IgD-negative memory B cell (primary cell): ENCODE measurements at regions not wholly inside any gene's neighbourhood (a gene's known extent, or its start where the extent isn't known, plus 50 kb on each side); places are given as distances from the start of the nearest gene placed in this dataset.
A peak's percentile ranks its signal among the peaks of the same experiment; 100 is the strongest.
"Not testable (repeated sequence)": the region's sequence is repeated elsewhere in the genome, so short reads cannot be mapped to it uniquely, and the experiment has no call there.

Experiments
- H3K27ac Mint-ChIP-seq, 3 donors: one replicate each; pipeline ENCODE4 v1.8.0; 2020 to 2022; ENCODE audit warnings: mild to moderate bottlenecking in 3 of 3, mixed read lengths in 3 of 3, moderate library complexity in 1 of 3
- H3K27me3 Mint-ChIP-seq: one replicate; pipeline ENCODE4 v1.8.0; 2021; ENCODE audit warnings: mixed read lengths
- H3K36me3 Mint-ChIP-seq: one replicate; pipeline ENCODE4 v1.8.0; 2020; ENCODE audit warnings: mild to moderate bottlenecking, mixed read lengths
- H3K4me1 Mint-ChIP-seq, 3 donors: one replicate each; pipeline ENCODE4 v1.8.0; 2020 to 2022; ENCODE audit warnings: mixed read lengths in 3 of 3, mild to moderate bottlenecking in 1 of 3
- H3K4me3 Mint-ChIP-seq, 4 donors: one replicate each; pipeline ENCODE4 v1.8.0; 2020 to 2022; ENCODE audit warnings: mild to moderate bottlenecking in 4 of 4, mixed read lengths in 4 of 4, moderate library complexity in 3 of 4
- H3K9me3 Mint-ChIP-seq, 3 donors: one replicate each; pipeline ENCODE4 v1.8.0; 2020 to 2021; ENCODE audit warnings: mixed read lengths in 3 of 3, mild to moderate bottlenecking in 1 of 3

DNA sequence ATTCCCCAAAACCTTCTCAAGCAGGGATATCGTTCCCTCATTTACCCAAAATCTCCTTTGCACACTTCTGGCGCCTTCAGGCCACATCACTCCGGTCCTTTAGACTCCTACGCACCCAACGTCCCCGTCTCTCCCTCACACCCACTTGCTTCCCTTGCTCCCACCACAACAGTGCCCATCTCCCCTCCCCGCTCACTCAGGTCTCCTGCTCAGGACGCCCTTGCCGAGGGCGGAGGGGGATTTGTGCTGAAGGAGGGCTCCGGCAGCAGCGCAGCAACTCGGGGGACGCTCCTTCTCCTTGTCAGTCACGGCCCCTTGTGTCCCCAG lies 71.6 kb downstream of the PCMTD2 start:
- not testable (repeated sequence) for H3K36me3 Mint-ChIP-seq, H3K27ac Mint-ChIP-seq, H3K4me1 Mint-ChIP-seq, H3K4me3 Mint-ChIP-seq, H3K9me3 Mint-ChIP-seq, H3K27me3 Mint-ChIP-seq

DNA sequence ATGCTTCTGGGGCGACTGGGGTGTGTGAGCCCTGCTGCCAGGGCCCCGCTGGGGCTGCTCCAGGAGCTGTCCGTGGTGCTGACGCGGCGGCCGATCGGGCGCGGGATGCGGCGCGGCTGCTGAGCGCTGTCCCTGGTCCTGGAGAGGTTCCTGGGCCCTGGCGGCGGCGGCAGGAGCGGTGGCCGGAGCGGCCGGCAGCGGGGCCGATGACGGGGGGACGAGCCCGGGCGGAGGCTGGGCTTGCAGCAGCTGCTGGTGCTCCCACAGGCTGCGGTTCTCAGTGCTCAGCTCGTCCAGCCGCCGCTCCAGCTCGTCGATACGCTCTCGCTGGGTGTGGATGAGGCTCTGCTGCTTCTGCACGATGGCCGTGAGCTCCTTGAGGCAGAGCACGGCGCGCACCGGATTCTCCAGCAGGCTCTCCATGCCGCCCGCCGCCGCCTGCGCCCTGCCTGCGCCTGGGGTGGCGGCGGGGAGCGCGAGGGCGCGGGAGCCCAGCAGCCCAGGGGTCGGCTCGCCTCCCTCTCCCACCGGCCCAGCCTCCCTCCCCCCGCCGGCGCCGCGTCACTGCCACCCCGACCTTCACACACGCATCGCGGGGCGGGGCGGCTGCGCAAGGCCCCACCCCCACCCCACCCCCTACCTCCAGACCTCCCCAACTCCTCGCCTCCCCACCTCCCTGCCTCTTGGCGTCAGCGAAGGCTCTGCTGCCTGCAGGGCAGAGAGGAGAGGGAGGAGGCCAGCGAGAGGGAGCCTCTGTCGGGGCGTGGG lies 72.2 kb downstream of the PCMTD2 start:
- not testable (repeated sequence) for H3K4me1 Mint-ChIP-seq, H3K9me3 Mint-ChIP-seq, H3K4me3 Mint-ChIP-seq, H3K36me3 Mint-ChIP-seq, H3K27ac Mint-ChIP-seq
- peaks cover 11% of the 10 kb centered on the region for H3K27me3 Mint-ChIP-seq

GRCh38 chr20:64328595-64329250 lies 73.2 kb downstream of the PCMTD2 start:
- H3K36me3 Mint-ChIP-seq, H3K27ac Mint-ChIP-seq, H3K4me1 Mint-ChIP-seq, H3K4me3 Mint-ChIP-seq: not testable (repeated sequence)
- Mint-ChIP-seq H3K27me3 (peaks cover 14% of the 10 kb centered on the region), H3K9me3 (peaks cover 0 to 11% (median 5%) of the 10 kb centered on the region in 3 donors)

GRCh38 chr20:64332627-64333026 lies 77.1 kb downstream of the PCMTD2 start:
- H3K4me1 Mint-ChIP-seq, result not testable (repeated sequence)
- peaks cover 0 to 11% (median 2%) of the 10 kb centered on the region in 3 donors for H3K9me3 Mint-ChIP-seq

More at GRCh38 chr20:64332627-64333026, 77.1 kb downstream of the PCMTD2 start:
- not testable (repeated sequence) for H3K36me3 Mint-ChIP-seq, H3K27ac Mint-ChIP-seq
- Mint-ChIP-seq H3K4me3 (peak overlapping the region in 1 of 4 donors; percentile 3), H3K27me3 (peaks cover 14% of the 10 kb centered on the region)
